ENCODE measurements at regions not wholly inside any gene's neighbourhood (a gene's known extent, or its start where the extent isn't known, plus 50 kb on each side); places are given as distances from the start of the nearest gene placed in this dataset.

GRCh38 chr2:41886145-41886664 is 161.6 kb upstream of the PKDCC start:
- no peak for DNase-seq (ENCODE audit: low read depth)

DNA sequence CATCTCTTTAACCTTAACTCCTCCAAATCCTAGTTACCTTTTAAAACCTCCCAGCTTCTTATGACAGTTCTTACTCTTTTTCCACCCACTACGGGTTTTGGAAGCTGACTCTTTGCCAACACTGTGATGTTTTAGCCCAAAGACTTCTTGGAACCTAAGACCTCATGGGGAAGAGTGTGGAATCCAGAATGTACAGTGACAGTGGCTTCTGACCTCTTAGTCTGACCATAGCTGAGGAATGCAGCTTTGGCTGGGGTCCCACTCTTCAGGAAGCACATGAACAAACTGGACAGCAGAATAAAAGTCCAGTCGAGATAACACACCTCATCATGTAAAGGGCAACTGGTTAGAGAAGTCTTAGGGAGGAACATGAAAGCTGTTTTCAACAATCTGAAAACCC is 161.1 kb upstream of the PKDCC start:
- peak; percentile 74 for DNase-seq (ENCODE audit: low read depth)

- DNase-seq (ENCODE audit: low read depth), result no peak
Measured at GRCh38 chr2:41890341-41890740, 157.5 kb upstream of the PKDCC start.

DNA sequence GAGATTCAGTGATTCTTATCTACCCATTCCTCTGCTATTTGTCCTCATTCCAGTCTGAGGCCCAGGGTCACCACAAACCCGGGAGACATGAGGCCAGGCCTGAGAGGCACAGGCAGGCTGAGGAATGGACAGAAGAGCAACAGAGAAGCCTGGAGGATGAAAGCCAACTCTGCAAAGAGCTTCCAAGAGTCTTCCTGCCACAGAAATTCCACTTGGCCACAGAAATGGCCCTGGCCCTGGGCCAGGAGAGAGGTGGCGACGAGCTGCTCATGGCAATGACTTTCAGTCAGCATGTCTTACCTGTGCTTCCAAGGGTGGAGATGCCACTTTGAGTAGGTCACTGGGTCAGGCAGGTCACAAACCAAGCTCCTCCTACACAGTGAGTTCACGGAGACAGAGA is 155.3 kb upstream of the PKDCC start:
- DNase-seq (ENCODE audit: low read depth), result no peak

- peak; percentile 50 for DNase-seq (ENCODE audit: low read depth)
Measured at GRCh38 chr2:41894563-41895333, 153.1 kb upstream of the PKDCC start.

- no peak for DNase-seq (ENCODE audit: low read depth)
Measured at GRCh38 chr2:41895334-41895664, 152.5 kb upstream of the PKDCC start.

- DNase-seq (ENCODE audit: low read depth), result no peak
Measured at GRCh38 chr2:41896186-41896846, 151.5 kb upstream of the PKDCC start.

- DNase-seq (ENCODE audit: low read depth), result peak; percentile 98
Measured at GRCh38 chr2:41899189-41899588, 148.6 kb upstream of the PKDCC start.

DNA sequence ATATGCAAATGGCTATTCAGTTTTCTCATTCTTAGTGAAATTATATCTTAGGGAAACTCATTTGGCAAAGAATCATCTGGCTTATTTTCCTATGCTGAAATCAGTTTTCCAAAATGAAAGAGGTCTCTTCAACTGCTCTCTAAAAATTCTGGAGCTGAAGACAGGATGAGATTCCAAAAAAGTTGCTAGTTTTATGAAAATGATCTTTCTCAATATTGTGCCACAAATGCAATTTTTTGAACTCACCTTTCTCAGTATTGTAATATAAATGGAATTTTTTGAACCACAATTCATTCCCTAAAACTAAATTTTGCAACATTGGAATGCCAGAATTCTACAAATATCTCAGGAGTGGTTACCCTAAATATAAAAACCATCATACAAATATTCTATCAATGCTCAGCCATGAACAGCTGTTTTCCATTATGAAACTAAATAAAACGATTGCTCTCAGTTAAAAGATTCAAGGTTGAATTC is 147.7 kb upstream of the PKDCC start:
- no peak for DNase-seq (ENCODE audit: low read depth)

DNA sequence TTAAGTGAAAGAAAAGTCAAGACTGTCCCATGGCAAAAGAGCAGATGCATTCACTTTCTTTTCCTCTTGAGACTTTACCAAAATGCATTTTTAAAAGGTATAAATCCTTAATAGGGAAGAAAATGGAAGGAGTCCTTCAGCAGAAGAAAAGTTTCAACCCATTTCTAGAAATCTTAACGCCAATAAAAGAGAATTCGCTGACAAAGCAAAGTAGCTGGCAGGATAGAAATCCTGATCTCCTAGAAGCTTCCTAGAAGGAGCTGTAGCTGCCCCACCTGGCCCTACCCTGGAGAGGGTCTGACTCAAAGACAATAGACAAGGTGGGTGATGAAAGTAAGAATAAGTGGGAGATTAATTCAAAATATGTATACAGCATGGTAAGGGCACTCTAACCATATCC is 144.9 kb upstream of the PKDCC start:
- DNase-seq (ENCODE audit: low read depth), result no peak

GRCh38 chr2:41903474-41904135 is 144.2 kb upstream of the PKDCC start:
- DNase-seq (ENCODE audit: low read depth), result peak; percentile 38

DNA sequence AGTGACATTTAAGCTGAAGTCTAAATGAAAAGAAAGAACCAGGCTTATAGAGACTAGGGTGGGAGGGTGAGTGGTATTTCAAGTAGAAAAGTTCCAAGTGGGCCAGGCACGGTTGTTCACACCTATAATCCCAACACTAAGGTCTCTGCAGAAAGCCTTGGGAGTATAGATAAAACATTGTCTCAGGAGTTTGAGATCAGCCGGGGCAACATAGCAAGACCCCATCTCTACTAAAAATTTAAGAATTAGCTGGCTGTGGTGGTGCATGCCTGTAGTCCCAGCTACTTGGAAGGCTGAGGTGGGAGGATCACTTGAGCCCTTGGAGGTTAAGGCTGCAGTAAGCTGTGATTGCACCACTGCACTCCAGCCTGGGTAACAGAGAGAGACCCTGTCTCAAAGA is 143.4 kb upstream of the PKDCC start:
- DNase-seq (ENCODE audit: low read depth), result no peak

- DNase-seq (ENCODE audit: low read depth), result no peak
Measured at GRCh38 chr2:41905597-41906337, 142.1 kb upstream of the PKDCC start.

DNA sequence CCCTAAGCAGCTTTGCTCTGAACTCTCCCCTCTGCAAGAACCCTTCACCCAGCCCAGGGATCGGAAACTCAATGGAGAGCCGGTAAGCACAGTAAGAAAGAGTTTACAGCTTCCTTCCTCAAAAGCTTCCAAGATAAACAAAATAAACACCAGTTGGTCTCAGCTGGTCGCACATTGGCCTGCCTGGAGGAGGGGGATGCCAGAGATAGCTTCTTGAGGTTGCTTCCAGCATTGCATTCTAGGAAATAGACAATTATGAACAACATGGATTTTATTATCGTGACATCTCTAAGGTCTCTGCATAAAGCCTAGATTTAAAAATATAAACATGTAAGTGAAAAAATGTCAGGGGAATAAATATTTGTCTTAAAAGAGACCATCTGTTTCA is 141.5 kb upstream of the PKDCC start:
- DNase-seq (ENCODE audit: low read depth), result peak; percentile 74

DNA sequence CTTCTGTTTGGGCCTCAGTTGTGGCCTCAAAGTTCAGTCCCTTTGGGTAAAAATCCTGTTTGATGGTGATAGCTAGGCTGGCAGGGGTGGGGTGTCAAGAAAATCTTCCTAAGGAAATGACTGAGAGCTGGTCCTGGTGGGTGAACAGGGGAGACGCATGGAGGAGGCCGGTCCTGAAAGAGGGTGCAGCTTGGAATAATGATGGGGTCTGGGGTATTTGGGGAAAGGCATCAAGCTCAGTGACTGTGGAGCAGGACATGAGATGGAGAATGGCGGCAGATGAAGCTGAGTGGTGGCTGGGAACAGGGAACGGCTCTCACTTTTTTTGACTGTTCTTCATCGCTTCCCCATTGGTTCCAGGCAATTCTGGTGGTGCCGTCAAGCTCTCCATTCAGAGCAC is 140.7 kb upstream of the PKDCC start:
- DNase-seq (ENCODE audit: low read depth), result no peak

DNA sequence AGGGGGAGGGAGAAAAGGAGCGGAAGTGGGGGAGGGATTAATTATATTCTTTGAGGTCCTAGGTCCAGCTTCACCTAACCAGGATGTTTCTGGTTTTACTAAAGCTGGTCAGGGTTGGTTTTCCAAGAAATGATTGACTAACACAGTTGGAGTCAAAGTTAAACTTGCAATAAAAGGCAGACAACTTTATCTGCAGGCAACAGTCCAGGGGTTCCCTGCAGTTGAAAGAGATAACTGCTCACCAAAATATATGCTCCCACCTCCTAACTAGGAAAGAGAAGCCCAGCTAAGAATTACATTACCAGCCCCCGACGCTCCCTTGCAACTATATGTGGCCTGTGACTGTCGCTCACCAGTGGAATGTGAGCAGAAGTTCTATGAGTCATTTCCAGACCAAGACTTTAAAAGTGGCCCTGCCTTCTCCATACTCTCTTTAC is 140.0 kb upstream of the PKDCC start:
- DNase-seq (ENCODE audit: low read depth), result no peak

- no peak for DNase-seq (ENCODE audit: low read depth)
Measured at GRCh38 chr2:41908349-41908748, 139.5 kb upstream of the PKDCC start.

DNA sequence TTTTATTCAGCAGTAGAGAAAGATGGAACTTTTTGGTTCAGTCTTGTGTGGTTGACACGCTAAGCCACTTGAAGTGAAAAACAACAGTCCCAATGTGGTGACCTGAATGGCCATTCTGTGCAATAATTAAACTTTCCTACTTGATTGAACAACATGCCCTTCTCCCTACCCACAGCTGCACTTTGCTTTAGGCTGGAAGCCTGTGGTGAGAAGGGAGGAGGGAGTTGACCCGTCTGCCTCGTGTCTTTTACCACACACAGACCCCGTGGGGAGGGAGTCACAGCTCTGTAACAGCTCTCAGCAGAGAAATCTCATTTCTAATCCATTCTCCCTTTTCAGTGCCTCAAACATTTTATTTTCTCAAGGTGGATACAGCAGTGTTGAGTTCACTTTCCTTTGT is 138.2 kb upstream of the PKDCC start:
- DNase-seq (ENCODE audit: low read depth), result no peak

GRCh38 chr2:41910126-41910525 is 137.7 kb upstream of the PKDCC start:
- peak; percentile 78 for DNase-seq (ENCODE audit: low read depth)

DNA sequence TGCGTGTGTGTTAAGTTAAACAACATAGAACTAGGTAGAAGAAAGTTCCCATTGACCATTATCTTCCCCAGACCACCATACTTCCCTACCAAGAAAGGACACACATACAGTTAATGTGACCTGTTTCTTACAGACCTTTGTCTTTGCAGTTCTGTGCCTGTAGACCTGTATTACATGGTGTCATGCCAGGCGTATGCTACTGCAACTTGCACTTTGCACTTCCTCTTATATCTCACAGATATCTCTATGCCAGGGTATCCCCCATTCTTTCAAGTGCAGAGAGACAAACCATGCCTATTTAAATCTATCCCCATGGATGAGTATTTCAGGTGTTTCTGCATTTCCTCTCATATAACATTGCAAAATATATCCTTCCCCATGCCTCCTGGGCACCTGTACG is 136.8 kb upstream of the PKDCC start:
- DNase-seq (ENCODE audit: low read depth), result no peak

DNA sequence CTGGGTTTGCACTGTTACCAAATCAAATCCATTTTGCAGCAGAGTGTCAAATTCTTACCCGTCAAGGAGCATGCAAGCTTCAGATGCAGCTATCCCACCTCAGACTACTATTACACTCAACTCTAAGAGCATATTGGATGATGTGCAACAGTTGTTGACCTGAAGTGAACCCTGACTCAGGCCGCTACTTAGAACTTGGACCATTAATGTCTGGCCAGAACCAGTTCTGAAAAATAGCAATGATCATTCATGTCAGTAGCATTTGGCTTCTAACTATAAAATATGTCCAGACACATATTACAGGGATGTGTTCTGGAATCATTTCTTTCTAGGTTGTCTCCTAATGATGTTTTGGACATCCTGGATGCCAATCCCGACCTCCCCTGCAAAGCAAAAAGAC is 135.5 kb upstream of the PKDCC start:
- no peak for DNase-seq (ENCODE audit: low read depth)

DNA sequence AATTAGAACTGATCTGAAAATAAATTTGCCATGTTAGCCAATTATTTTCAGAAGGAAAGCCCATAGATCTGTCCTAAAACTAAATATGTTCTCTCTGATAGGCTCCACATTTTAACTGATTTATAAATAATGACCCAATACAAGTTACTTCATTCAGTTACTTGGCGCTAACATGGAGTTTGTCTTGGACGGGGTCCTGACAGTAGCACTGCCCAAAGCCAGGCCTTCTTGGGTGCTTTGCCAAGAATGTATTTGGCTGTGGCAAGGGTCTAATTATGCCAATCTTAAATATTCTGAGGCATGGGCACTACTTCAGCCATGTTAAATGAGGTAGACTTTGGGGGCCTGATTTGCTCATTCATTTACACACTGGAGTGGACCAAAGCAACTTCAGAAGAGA is 135.0 kb upstream of the PKDCC start:
- DNase-seq (ENCODE audit: low read depth), result no peak

Data from iris pigment epithelial cell (primary cell).